HCT116 (cell line): ENCODE measurements at regions not wholly inside any gene's neighbourhood (a gene's known extent, or its start where the extent isn't known, plus 50 kb on each side); places are given as distances from the start of the nearest gene placed in this dataset.
"Not testable (repeated sequence)": the region's sequence is repeated elsewhere in the genome, so short reads cannot be mapped to it uniquely, and the experiment has no call there.

Experiments used
- EGR1 ChIP-seq: IDR thresholded peaks from 2 replicates; pipeline ENCODE4 v1.6.1; 2012; ENCODE audit warnings: low read depth
- ELF1 ChIP-seq: IDR thresholded peaks from 2 replicates; pipeline ENCODE4 v1.6.1; 2012; ENCODE audit warnings: low read depth, borderline replicate concordance
- EZH2 ChIP-seq: fragments of 200-600 bp; sonication (generic); IDR thresholded peaks from 2 replicates; pipeline ENCODE4 v1.6.1; 2017; ENCODE audit warnings: antibody characterized with exemption, mixed run types
- FOSL1 ChIP-seq: IDR thresholded peaks from 2 replicates; pipeline ENCODE4 v1.6.1; 2012; ENCODE audit warnings: low read depth
- JUND ChIP-seq: IDR thresholded peaks from 2 replicates; pipeline ENCODE4 v1.6.1; 2012
- POLR2AphosphoS5 ChIP-seq: IDR thresholded peaks from 2 replicates; pipeline ENCODE4 v1.6.1; 2011; ENCODE audit warnings: mild to moderate bottlenecking, low read depth, low read length, moderate library complexity
- RAD21 ChIP-seq: IDR thresholded peaks from 2 replicates; pipeline ENCODE4 v1.6.1; 2012; ENCODE audit warnings: low read depth, mild to moderate bottlenecking
- SIN3A ChIP-seq: IDR thresholded peaks from 2 replicates; pipeline ENCODE4 v1.6.1; 2012; ENCODE audit warnings: low read depth
- TCF7L2 ChIP-seq: IDR thresholded peaks from 2 replicates; pipeline ENCODE4 v1.7.0; 2011; ENCODE audit warnings: borderline replicate concordance, inconsistent platforms; ENCODE audit not compliant: insufficient read depth, insufficient read length; ENCODE audit errors: extremely low read depth
- ZNF274 ChIP-seq: fragments of 200-500 bp; sonication (Bioruptor generic); IDR thresholded peaks from 2 replicates; pipeline ENCODE4 v1.6.1; 2014; ENCODE audit warnings: mild to moderate bottlenecking, low read depth, low read length, inconsistent platforms
- TF ChIP-seq, protein P1 (sequence below), 3 experiments: fragments of 200-600 bp in 1 of 3; sonication (generic) in 1 of 3; IDR thresholded peaks in 2 of 3; conservative IDR thresholded peaks in 1 of 3; 2 replicates each; pipeline ENCODE4 v1.5.1; 2012 to 2017; ENCODE audit warnings: low read depth in 2 of 3, low read length in 2 of 3, antibody characterized with exemption in 1 of 3, borderline replicate concordance in 1 of 3, control low read depth in 1 of 3, mild to moderate bottlenecking in 1 of 3, mixed read lengths in 1 of 3, mixed run types in 1 of 3, moderate library complexity in 1 of 3; ENCODE audit not compliant: insufficient read depth in 1 of 3
- TF ChIP-seq, protein P2 (sequence below): IDR thresholded peaks from 2 replicates; pipeline ENCODE4 v1.6.1; 2011; ENCODE audit warnings: mild to moderate bottlenecking, low read length, moderate library complexity; ENCODE audit not compliant: insufficient replicate concordance; ENCODE audit errors: extremely low read depth

GRCh38 chr5:117720784-117721183, 1146.2 kb upstream of the SEMA6A start:
- not testable (repeated sequence) for TF ChIP-seq TCF7L2, POLR2AphosphoS5, RAD21, FOSL1, ELF1, EGR1, EZH2, SIN3A, ZNF274, JUND
- TF ChIP-seq, protein P1, sequence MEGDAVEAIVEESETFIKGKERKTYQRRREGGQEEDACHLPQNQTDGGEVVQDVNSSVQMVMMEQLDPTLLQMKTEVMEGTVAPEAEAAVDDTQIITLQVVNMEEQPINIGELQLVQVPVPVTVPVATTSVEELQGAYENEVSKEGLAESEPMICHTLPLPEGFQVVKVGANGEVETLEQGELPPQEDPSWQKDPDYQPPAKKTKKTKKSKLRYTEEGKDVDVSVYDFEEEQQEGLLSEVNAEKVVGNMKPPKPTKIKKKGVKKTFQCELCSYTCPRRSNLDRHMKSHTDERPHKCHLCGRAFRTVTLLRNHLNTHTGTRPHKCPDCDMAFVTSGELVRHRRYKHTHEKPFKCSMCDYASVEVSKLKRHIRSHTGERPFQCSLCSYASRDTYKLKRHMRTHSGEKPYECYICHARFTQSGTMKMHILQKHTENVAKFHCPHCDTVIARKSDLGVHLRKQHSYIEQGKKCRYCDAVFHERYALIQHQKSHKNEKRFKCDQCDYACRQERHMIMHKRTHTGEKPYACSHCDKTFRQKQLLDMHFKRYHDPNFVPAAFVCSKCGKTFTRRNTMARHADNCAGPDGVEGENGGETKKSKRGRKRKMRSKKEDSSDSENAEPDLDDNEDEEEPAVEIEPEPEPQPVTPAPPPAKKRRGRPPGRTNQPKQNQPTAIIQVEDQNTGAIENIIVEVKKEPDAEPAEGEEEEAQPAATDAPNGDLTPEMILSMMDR (IDR thresholded peaks at IDR 0.05 in 2 of 3, conservative IDR thresholded peaks at IDR 0.05 in 1 of 3; ENCODE audit: borderline replicate concordance in 1 of 3, insufficient read depth in 1 of 3, low read depth in 2 of 3, low read length in 2 of 3), result not testable (repeated sequence)
- TF ChIP-seq, protein P2, sequence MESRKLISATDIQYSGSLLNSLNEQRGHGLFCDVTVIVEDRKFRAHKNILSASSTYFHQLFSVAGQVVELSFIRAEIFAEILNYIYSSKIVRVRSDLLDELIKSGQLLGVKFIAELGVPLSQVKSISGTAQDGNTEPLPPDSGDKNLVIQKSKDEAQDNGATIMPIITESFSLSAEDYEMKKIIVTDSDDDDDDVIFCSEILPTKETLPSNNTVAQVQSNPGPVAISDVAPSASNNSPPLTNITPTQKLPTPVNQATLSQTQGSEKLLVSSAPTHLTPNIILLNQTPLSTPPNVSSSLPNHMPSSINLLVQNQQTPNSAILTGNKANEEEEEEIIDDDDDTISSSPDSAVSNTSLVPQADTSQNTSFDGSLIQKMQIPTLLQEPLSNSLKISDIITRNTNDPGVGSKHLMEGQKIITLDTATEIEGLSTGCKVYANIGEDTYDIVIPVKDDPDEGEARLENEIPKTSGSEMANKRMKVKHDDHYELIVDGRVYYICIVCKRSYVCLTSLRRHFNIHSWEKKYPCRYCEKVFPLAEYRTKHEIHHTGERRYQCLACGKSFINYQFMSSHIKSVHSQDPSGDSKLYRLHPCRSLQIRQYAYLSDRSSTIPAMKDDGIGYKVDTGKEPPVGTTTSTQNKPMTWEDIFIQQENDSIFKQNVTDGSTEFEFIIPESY, result not testable (repeated sequence)
